ENCODE measurements at regions not wholly inside any gene's neighbourhood (a gene's known extent, or its start where the extent isn't known, plus 50 kb on each side); places are given as distances from the start of the nearest gene placed in this dataset.
A peak's percentile ranks its signal among the peaks of the same experiment; 100 is the strongest.
"Not testable (repeated sequence)": the region's sequence is repeated elsewhere in the genome, so short reads cannot be mapped to it uniquely, and the experiment has no call there.

GRCh38 chr12:131293071-131294015, 339.6 kb downstream of the ADGRD1 start:
- DNase-seq; intact Hi-C loops (cut with DNase I); ATAC-seq (ENCODE audit: poor library complexity): not testable (repeated sequence)

GRCh38 chr12:131294716-131295115, 341.0 kb downstream of the ADGRD1 start:
- intact Hi-C loops (cut with DNase I); ATAC-seq (ENCODE audit: poor library complexity); DNase-seq: not testable (repeated sequence)

GRCh38 chr12:131295117-131295516, 341.4 kb downstream of the ADGRD1 start:
- intact Hi-C loops (cut with DNase I); ATAC-seq (ENCODE audit: poor library complexity); DNase-seq: not testable (repeated sequence)

GRCh38 chr12:131295559-131295958, 341.9 kb downstream of the ADGRD1 start:
- DNase-seq; ATAC-seq (ENCODE audit: poor library complexity); intact Hi-C loops (cut with DNase I): not testable (repeated sequence)

GRCh38 chr12:131296136-131296535, 342.4 kb downstream of the ADGRD1 start:
- intact Hi-C loops (cut with DNase I); DNase-seq; ATAC-seq (ENCODE audit: poor library complexity): not testable (repeated sequence)

GRCh38 chr12:131296651-131297050, 342.9 kb downstream of the ADGRD1 start:
- DNase-seq; ATAC-seq (ENCODE audit: poor library complexity); intact Hi-C loops (cut with DNase I): not testable (repeated sequence)

- DNase-seq; intact Hi-C loops (cut with DNase I): not testable (repeated sequence)
- ATAC-seq (ENCODE audit: poor library complexity): peak; percentile 12
Observed at GRCh38 chr12:131298526-131299369, 345.0 kb downstream of the ADGRD1 start.

GRCh38 chr12:131299370-131299701, 345.6 kb downstream of the ADGRD1 start:
- ATAC-seq (ENCODE audit: poor library complexity): peak; percentile 34
- intact Hi-C loops (cut with DNase I); DNase-seq: not testable (repeated sequence)

GRCh38 chr12:131303576-131303975, 349.9 kb downstream of the ADGRD1 start:
- intact Hi-C loops (cut with DNase I); ATAC-seq (ENCODE audit: poor library complexity); DNase-seq: not testable (repeated sequence)

- DNase-seq; intact Hi-C loops (cut with DNase I); ATAC-seq (ENCODE audit: poor library complexity): not testable (repeated sequence)
Observed at GRCh38 chr12:131304642-131305041, 350.9 kb downstream of the ADGRD1 start.

GRCh38 chr12:131309700-131310099, 356.0 kb downstream of the ADGRD1 start:
- no peak for ATAC-seq (ENCODE audit: poor library complexity)
- no peak for DNase-seq
- intact Hi-C loops (cut with DNase I): no loop called here

- intact Hi-C loops (cut with DNase I); ATAC-seq (ENCODE audit: poor library complexity); DNase-seq: not testable (repeated sequence)
Observed at GRCh38 chr12:131310227-131310969, 356.7 kb downstream of the ADGRD1 start.

- ATAC-seq (ENCODE audit: poor library complexity); DNase-seq; intact Hi-C loops (cut with DNase I): not testable (repeated sequence)
Observed at GRCh38 chr12:131311279-131311722, 357.6 kb downstream of the ADGRD1 start.

GRCh38 chr12:131311764-131312163, 358.1 kb downstream of the ADGRD1 start:
- DNase-seq (no peak), ATAC-seq (ENCODE audit: poor library complexity) (no peak)
- intact Hi-C loops (cut with DNase I): no loop called here

GRCh38 chr12:131312382-131312781, 358.7 kb downstream of the ADGRD1 start:
- intact Hi-C loops (cut with DNase I); DNase-seq; ATAC-seq (ENCODE audit: poor library complexity): not testable (repeated sequence)

- intact Hi-C loops (cut with DNase I): no loop called here
- ATAC-seq (ENCODE audit: poor library complexity) (no peak), DNase-seq (no peak)
Observed at GRCh38 chr12:131312793-131313545, 359.3 kb downstream of the ADGRD1 start.

GRCh38 chr12:131313635-131314034, 359.9 kb downstream of the ADGRD1 start:
- intact Hi-C loops (cut with DNase I): no loop called here
- DNase-seq (no peak), ATAC-seq (ENCODE audit: poor library complexity) (no peak)
